NCI-H1092 treated with DMSO at 0.1 percent for 48 hours (cell line): ENCODE measurements at regions not wholly inside any gene's neighbourhood (a gene's known extent, or its start where the extent isn't known, plus 50 kb on each side); places are given as distances from the start of the nearest gene placed in this dataset.

Experiments used
- DNase-seq: peaks from one replicate; lab custom pipeline; 2025; lab: John Stamatoyannopoulos, UW

GRCh38 chr12:71236133-71236660, 78.4 kb upstream of the TSPAN8 start:
- no peak for DNase-seq

- no peak for DNase-seq
Measured at GRCh38 chr12:71233083-71233482, 75.3 kb upstream of the TSPAN8 start.

GRCh38 chr12:71230542-71230941, 72.7 kb upstream of the TSPAN8 start:
- DNase-seq: no peak

- no peak for DNase-seq
Measured at GRCh38 chr12:71223139-71223538, 65.3 kb upstream of the TSPAN8 start.

GRCh38 chr12:71222436-71222835, 64.6 kb upstream of the TSPAN8 start:
- DNase-seq: no peak

- DNase-seq: no peak
Measured at GRCh38 chr12:71220260-71220659, 62.5 kb upstream of the TSPAN8 start.

GRCh38 chr12:71219224-71219623, 61.4 kb upstream of the TSPAN8 start:
- no peak for DNase-seq

GRCh38 chr12:71218616-71219015, 60.8 kb upstream of the TSPAN8 start:
- no peak for DNase-seq

GRCh38 chr12:71216725-71217579, 59.2 kb upstream of the TSPAN8 start:
- DNase-seq: peak; percentile 77

GRCh38 chr12:71214511-71215285, 56.9 kb upstream of the TSPAN8 start:
- no peak for DNase-seq

- DNase-seq: no peak
Measured at GRCh38 chr12:71208053-71208685, 50.4 kb upstream of the TSPAN8 start.
